ENCODE measurements at regions not wholly inside any gene's neighbourhood (a gene's known extent, or its start where the extent isn't known, plus 50 kb on each side); places are given as distances from the start of the nearest gene placed in this dataset.

DNA sequence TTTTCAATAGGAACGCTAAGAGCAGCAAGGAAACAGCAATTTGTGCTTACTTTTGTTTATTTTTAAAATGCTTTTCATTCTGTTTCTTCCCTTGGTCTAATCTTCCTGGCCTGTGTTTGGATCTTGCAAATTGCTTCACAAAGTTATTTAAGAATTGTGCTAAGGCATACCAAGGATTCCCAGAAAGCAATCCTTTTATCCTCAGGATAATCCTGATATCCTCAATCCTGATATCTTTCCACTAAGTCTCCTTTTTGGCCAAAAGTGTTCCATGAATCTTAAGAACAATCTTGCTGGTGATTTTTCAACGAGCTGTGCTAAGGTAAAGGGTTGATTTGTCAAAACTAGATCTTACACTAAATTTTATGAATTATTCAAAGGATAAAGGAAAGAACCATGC, 1577.9 kb downstream of the PLA2G4A start:
- TF ChIP-seq, protein P1, sequence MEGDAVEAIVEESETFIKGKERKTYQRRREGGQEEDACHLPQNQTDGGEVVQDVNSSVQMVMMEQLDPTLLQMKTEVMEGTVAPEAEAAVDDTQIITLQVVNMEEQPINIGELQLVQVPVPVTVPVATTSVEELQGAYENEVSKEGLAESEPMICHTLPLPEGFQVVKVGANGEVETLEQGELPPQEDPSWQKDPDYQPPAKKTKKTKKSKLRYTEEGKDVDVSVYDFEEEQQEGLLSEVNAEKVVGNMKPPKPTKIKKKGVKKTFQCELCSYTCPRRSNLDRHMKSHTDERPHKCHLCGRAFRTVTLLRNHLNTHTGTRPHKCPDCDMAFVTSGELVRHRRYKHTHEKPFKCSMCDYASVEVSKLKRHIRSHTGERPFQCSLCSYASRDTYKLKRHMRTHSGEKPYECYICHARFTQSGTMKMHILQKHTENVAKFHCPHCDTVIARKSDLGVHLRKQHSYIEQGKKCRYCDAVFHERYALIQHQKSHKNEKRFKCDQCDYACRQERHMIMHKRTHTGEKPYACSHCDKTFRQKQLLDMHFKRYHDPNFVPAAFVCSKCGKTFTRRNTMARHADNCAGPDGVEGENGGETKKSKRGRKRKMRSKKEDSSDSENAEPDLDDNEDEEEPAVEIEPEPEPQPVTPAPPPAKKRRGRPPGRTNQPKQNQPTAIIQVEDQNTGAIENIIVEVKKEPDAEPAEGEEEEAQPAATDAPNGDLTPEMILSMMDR (conservative IDR thresholded peaks at IDR 0.05; ENCODE audit: low read depth in 2 of 2): no peak
- TF ChIP-seq, protein P2, sequence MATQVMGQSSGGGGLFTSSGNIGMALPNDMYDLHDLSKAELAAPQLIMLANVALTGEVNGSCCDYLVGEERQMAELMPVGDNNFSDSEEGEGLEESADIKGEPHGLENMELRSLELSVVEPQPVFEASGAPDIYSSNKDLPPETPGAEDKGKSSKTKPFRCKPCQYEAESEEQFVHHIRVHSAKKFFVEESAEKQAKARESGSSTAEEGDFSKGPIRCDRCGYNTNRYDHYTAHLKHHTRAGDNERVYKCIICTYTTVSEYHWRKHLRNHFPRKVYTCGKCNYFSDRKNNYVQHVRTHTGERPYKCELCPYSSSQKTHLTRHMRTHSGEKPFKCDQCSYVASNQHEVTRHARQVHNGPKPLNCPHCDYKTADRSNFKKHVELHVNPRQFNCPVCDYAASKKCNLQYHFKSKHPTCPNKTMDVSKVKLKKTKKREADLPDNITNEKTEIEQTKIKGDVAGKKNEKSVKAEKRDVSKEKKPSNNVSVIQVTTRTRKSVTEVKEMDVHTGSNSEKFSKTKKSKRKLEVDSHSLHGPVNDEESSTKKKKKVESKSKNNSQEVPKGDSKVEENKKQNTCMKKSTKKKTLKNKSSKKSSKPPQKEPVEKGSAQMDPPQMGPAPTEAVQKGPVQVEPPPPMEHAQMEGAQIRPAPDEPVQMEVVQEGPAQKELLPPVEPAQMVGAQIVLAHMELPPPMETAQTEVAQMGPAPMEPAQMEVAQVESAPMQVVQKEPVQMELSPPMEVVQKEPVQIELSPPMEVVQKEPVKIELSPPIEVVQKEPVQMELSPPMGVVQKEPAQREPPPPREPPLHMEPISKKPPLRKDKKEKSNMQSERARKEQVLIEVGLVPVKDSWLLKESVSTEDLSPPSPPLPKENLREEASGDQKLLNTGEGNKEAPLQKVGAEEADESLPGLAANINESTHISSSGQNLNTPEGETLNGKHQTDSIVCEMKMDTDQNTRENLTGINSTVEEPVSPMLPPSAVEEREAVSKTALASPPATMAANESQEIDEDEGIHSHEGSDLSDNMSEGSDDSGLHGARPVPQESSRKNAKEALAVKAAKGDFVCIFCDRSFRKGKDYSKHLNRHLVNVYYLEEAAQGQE (IDR thresholded peaks at IDR 0.05; ENCODE audit: unreplicated experiment): no peak
- TF ChIP-seq, protein P3, sequence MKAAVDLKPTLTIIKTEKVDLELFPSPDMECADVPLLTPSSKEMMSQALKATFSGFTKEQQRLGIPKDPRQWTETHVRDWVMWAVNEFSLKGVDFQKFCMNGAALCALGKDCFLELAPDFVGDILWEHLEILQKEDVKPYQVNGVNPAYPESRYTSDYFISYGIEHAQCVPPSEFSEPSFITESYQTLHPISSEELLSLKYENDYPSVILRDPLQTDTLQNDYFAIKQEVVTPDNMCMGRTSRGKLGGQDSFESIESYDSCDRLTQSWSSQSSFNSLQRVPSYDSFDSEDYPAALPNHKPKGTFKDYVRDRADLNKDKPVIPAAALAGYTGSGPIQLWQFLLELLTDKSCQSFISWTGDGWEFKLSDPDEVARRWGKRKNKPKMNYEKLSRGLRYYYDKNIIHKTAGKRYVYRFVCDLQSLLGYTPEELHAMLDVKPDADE (IDR thresholded peaks at IDR 0.05): no peak
- TF ChIP-seq ZNF114 (CRISPR knock-in tag; IDR thresholded peaks at IDR 0.05) (no peak), CREB1 (CRISPR knock-in tag; IDR thresholded peaks at IDR 0.05; ENCODE audit: low read depth) (no peak), POLR2AphosphoS5 (IDR thresholded peaks at IDR 0.05; ENCODE audit: low read depth) (no peak), EZH2phosphoT487 (IDR thresholded peaks at IDR 0.05; ENCODE audit: unreplicated experiment) (no peak), EZH2 (IDR thresholded peaks at IDR 0.05; ENCODE audit: low read depth, unreplicated experiment) (no peak)

All from GM23338 (cell line).